DMS53 treated with DMSO at 0.1 percent for 48 hours (cell line): ENCODE measurements at regions not wholly inside any gene's neighbourhood (a gene's known extent, or its start where the extent isn't known, plus 50 kb on each side); places are given as distances from the start of the nearest gene placed in this dataset.
A peak's percentile ranks its signal among the peaks of the same experiment; 100 is the strongest.

ENCODE experiments used
- DNase-seq: peaks from one replicate; lab custom pipeline; 2025; ENCODE audit not compliant: unreplicated experiment; lab: John Stamatoyannopoulos, UW

GRCh38 chr4:81573840-81574239 is 102.1 kb upstream of the RASGEF1B start:
- DNase-seq = no peak

GRCh38 chr4:81572402-81572801 is 100.7 kb upstream of the RASGEF1B start:
- DNase-seq = no peak

- DNase-seq = no peak
These were observed 99.4 kb upstream of the RASGEF1B start for GRCh38 chr4:81571105-81571504.

- no peak for DNase-seq
These were observed 94.5 kb upstream of the RASGEF1B start for GRCh38 chr4:81566161-81566591.

GRCh38 chr4:81565142-81565870 is 93.6 kb upstream of the RASGEF1B start:
- no peak for DNase-seq

GRCh38 chr4:81564025-81564424 is 92.3 kb upstream of the RASGEF1B start:
- no peak for DNase-seq

GRCh38 chr4:81562093-81562492 is 90.4 kb upstream of the RASGEF1B start:
- no peak for DNase-seq

- DNase-seq = no peak
These were observed 85.6 kb upstream of the RASGEF1B start for GRCh38 chr4:81557306-81557705.

- no peak for DNase-seq
These were observed 83.8 kb upstream of the RASGEF1B start for GRCh38 chr4:81555489-81555888.

GRCh38 chr4:81552086-81552485 is 80.4 kb upstream of the RASGEF1B start:
- DNase-seq = no peak

GRCh38 chr4:81550388-81550859 is 78.7 kb upstream of the RASGEF1B start:
- DNase-seq = no peak

GRCh38 chr4:81549984-81550383 is 78.3 kb upstream of the RASGEF1B start:
- no peak for DNase-seq

- DNase-seq = no peak
These were observed 75.1 kb upstream of the RASGEF1B start for GRCh38 chr4:81546777-81547176.

GRCh38 chr4:81541161-81541945 is 69.6 kb upstream of the RASGEF1B start:
- DNase-seq = peak; percentile 43

- DNase-seq = no peak
These were observed 67.2 kb upstream of the RASGEF1B start for GRCh38 chr4:81538716-81539427.

- DNase-seq = no peak
These were observed 59.7 kb upstream of the RASGEF1B start for GRCh38 chr4:81531410-81531809.

- DNase-seq = no peak
These were observed 57.3 kb upstream of the RASGEF1B start for GRCh38 chr4:81528979-81529378.

- no peak for DNase-seq
These were observed 56.5 kb upstream of the RASGEF1B start for GRCh38 chr4:81528200-81528599.

GRCh38 chr4:81527709-81528108 is 56.0 kb upstream of the RASGEF1B start:
- no peak for DNase-seq

GRCh38 chr4:81527115-81527514 is 55.4 kb upstream of the RASGEF1B start:
- no peak for DNase-seq

GRCh38 chr4:81526706-81527105 is 55.0 kb upstream of the RASGEF1B start:
- DNase-seq = no peak
